CD4-positive, alpha-beta T cell (primary cell): ENCODE measurements at regions not wholly inside any gene's neighbourhood (a gene's known extent, or its start where the extent isn't known, plus 50 kb on each side); places are given as distances from the start of the nearest gene placed in this dataset.
"Not testable (repeated sequence)": the region's sequence is repeated elsewhere in the genome, so short reads cannot be mapped to it uniquely, and the experiment has no call there.

ENCODE experiments used
- ATAC-seq: fragments of 200-7000 bp; cut with Tn5 transposase; one replicate; pipeline ENCODE4 v1.10.0; 2022; ENCODE audit warnings: mild to moderate bottlenecking; ENCODE audit not compliant: poor library complexity
- CTCF ChIA-PET: fragments of 350-600 bp; sonication (Branson Sonifier 250); formaldehyde crosslinking; loops from one replicate; lab custom pipeline; 2021; ENCODE audit warnings: antibody characterized with exemption, inconsistent platforms; lab: Charles Lee
- POLR2A ChIA-PET: fragments of 350-600 bp; sonication (Branson Sonifier 250); formaldehyde crosslinking; loops from one replicate; lab custom pipeline; 2021; ENCODE audit warnings: antibody characterized with exemption, inconsistent platforms; lab: Charles Lee
- DNase-seq, 14 experiments: peaks; one replicate each; pipeline ENCODE4 v3.0.0-alpha.2; 2013 to 2020; ENCODE audit warnings: mixed read lengths in 2 of 14
- H3K27ac ChIP-seq, 2 donors: one replicate each; pipeline versions ENCODE4 v1.5.1 to v1.7.0; 2013; ENCODE audit warnings: low read length in 2 of 2, low read depth in 1 of 2, mild to moderate bottlenecking in 1 of 2
- H3K27me3 ChIP-seq, 2 experiments: 1 replicate in 1 of 2; 2 replicates in 1 of 2; pipeline versions ENCODE4 v1.6.1 to v1.7.0; 2013; ENCODE audit warnings: low read length in 2 of 2, control low read depth in 1 of 2, mild to moderate bottlenecking in 1 of 2, moderate library complexity in 1 of 2; ENCODE audit not compliant: insufficient read depth in 2 of 2, control insufficient read depth in 1 of 2
- H3K36me3 ChIP-seq: one replicate; pipeline ENCODE4 v1.6.1; 2013; ENCODE audit warnings: low read length, control low read depth; ENCODE audit not compliant: insufficient read depth
- H3K4me1 ChIP-seq: one replicate; pipeline ENCODE4 v1.6.1; 2013; ENCODE audit warnings: low read length, control low read depth; ENCODE audit not compliant: insufficient read depth
- H3K4me3 ChIP-seq: one replicate; pipeline ENCODE4 v1.5.1; 2013; ENCODE audit warnings: mild to moderate bottlenecking, low read length, moderate library complexity
- H3K9me3 ChIP-seq, 2 experiments: 1 replicate in 1 of 2; 2 replicates in 1 of 2; pipeline versions ENCODE4 v1.6.1 to v1.7.0; 2013; ENCODE audit warnings: low read length in 2 of 2, mild to moderate bottlenecking in 2 of 2, control low read depth in 1 of 2, moderate library complexity in 1 of 2; ENCODE audit not compliant: control insufficient read depth in 1 of 2, insufficient read depth in 1 of 2
- H3K27ac Mint-ChIP-seq: one replicate; pipeline ENCODE4 v1.8.0; 2020; ENCODE audit warnings: mixed read lengths
- H3K27me3 Mint-ChIP-seq: one replicate; pipeline ENCODE4 v1.8.0; 2021; ENCODE audit warnings: mixed read lengths
- H3K36me3 Mint-ChIP-seq: one replicate; pipeline ENCODE4 v1.8.0; 2021; ENCODE audit warnings: low read depth, mixed read lengths
- H3K4me1 Mint-ChIP-seq: one replicate; pipeline ENCODE4 v1.8.0; 2021; ENCODE audit warnings: low read depth, mixed read lengths
- H3K4me3 Mint-ChIP-seq: one replicate; pipeline ENCODE4 v1.8.0; 2020; ENCODE audit warnings: mild to moderate bottlenecking, mixed read lengths
- H3K9me3 Mint-ChIP-seq: one replicate; pipeline ENCODE4 v1.8.0; 2020; ENCODE audit warnings: mixed read lengths
- intact Hi-C, 2 experiments: fragments of 100-400 bp; cut with DNase I in 1 of 2; cut with micrococcal nuclease in 1 of 2; formaldehyde crosslinking; loops; one replicate each; pipeline versions ENCODE4 v1.15.1 to v1.9.0; 2023 to 2025; cut with DNase I, micrococcal nuclease
- TF ChIP-seq, protein P1 (sequence below): fragments of 200-600 bp; IDR thresholded peaks from one replicate; pipeline ENCODE4 v1.8.0; 2022; ENCODE audit warnings: antibody characterized with exemption, mild to moderate bottlenecking

DNA sequence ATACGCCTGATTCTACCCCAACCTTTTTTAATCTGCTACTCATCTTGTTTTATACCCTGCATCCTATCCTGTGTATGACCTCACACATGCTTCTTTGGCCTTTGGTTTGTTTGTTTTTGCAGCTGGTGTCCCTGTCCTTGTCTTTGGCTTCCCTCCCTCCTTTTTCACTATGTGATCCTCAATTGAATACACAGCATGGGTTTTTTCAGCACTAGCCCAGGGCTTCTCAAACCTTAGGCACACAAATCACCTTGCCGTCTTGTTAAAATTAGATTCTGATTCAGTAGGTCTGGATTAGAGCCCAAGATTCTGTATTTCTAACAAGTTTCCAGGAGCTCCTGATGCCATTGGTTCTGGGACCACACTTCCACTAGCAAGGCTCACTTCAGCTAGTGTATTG, 321.5 kb upstream of the MAN1A1 start:
- ATAC-seq (no peak), DNase-seq (no peak)
- ChIA-PET POLR2A (no interaction called here), CTCF (no interaction called here)
- H3K4me1 Mint-ChIP-seq = no peaks in the 10 kb centered on the region
- no peaks in the 10 kb centered on the region for H3K27me3 Mint-ChIP-seq
- no peak overlapping the region for H3K27ac ChIP-seq
- H3K4me3 Mint-ChIP-seq = no peak overlapping the region
- no peaks in the 10 kb centered on the region for H3K4me1 ChIP-seq
- H3K27ac Mint-ChIP-seq = no peak overlapping the region
- H3K36me3 Mint-ChIP-seq = no peaks in the 10 kb centered on the region
- H3K36me3 ChIP-seq = no peaks in the 10 kb centered on the region
- intact Hi-C loops = no loop called here
- no peaks in the 10 kb centered on the region for H3K27me3 ChIP-seq
- no peaks in the 10 kb centered on the region for H3K9me3 Mint-ChIP-seq
- H3K4me3 ChIP-seq = no peak overlapping the region
- TF ChIP-seq, protein P1, sequence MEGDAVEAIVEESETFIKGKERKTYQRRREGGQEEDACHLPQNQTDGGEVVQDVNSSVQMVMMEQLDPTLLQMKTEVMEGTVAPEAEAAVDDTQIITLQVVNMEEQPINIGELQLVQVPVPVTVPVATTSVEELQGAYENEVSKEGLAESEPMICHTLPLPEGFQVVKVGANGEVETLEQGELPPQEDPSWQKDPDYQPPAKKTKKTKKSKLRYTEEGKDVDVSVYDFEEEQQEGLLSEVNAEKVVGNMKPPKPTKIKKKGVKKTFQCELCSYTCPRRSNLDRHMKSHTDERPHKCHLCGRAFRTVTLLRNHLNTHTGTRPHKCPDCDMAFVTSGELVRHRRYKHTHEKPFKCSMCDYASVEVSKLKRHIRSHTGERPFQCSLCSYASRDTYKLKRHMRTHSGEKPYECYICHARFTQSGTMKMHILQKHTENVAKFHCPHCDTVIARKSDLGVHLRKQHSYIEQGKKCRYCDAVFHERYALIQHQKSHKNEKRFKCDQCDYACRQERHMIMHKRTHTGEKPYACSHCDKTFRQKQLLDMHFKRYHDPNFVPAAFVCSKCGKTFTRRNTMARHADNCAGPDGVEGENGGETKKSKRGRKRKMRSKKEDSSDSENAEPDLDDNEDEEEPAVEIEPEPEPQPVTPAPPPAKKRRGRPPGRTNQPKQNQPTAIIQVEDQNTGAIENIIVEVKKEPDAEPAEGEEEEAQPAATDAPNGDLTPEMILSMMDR = no peak
- no peaks in the 10 kb centered on the region for H3K9me3 ChIP-seq

DNA sequence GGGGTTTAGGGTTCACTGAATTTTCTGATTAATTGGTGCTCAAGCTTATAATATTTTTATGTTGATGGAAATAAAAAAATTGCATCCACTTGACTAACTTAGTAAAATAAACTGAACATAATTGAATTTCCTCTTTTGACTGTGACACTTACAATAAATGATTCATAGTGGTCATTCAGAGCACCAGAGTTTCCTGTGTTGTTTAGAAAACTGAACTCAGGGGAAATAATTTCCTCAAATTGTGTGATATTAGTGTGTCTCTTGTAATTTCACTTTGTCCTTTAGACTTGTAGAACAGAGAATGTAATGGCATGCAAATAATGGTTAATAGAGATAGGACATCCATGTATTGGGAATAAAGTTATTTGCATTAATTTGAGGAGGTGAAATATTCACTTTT, 319.7 kb upstream of the MAN1A1 start:
- Histone ChIP-seq H3K9me3 (peaks cover 0 to 7% of the 10 kb centered on the region in 2 experiments), H3K27ac (no peak overlapping the region), H3K27me3 (no peaks in the 10 kb centered on the region), H3K4me1 (no peaks in the 10 kb centered on the region), H3K36me3 (no peaks in the 10 kb centered on the region), H3K4me3 (no peak overlapping the region)
- TF ChIP-seq, protein P1 = no peak
- ChIA-PET POLR2A (no interaction called here), CTCF (interaction anchor here (0.5 kb wide), 1 partner anchor 21 kb away, joined by 4 read pairs; no protein-coding TSS in a partner anchor)
- no peak for ATAC-seq
- Mint-ChIP-seq H3K27ac (no peak overlapping the region), H3K9me3 (no peaks in the 10 kb centered on the region), H3K4me1 (no peaks in the 10 kb centered on the region), H3K36me3 (no peaks in the 10 kb centered on the region), H3K4me3 (no peak overlapping the region), H3K27me3 (no peaks in the 10 kb centered on the region)
- DNase-seq = peak in 3 of 14 experiments; percentile 1 to 9 (median 2)
- intact Hi-C loops = no loop called here

DNA sequence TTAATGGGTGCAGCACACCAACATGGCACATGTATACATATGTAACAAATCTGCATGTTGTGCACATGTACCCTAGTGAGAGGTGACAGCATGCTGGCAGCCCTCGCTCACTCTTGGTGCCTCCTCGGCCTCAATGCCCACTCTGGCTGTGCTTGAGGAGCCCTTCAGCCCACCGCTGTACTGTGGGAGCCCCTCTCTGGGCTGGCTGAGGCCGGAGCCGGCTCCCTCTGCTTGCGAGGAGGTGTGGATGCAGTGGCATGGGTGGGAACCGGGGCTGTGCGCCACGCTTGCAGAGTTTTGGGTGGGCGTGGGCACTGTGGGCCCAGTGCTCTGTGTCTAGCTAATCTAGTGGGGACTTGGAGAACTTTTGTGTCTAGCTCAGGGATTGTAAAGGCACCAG, 315.9 kb upstream of the MAN1A1 start:
- POLR2A ChIA-PET, H3K4me1 Mint-ChIP-seq, ATAC-seq, H3K27me3 Mint-ChIP-seq, H3K4me3 ChIP-seq, H3K27ac Mint-ChIP-seq, H3K27me3 ChIP-seq, DNase-seq, intact Hi-C loops, H3K4me1 ChIP-seq, H3K36me3 ChIP-seq, CTCF ChIA-PET, H3K4me3 Mint-ChIP-seq, H3K9me3 Mint-ChIP-seq, H3K27ac ChIP-seq, H3K9me3 ChIP-seq, H3K36me3 Mint-ChIP-seq: not testable (repeated sequence)

- no peak overlapping the region for H3K4me3 ChIP-seq
- CTCF ChIA-PET = no interaction called here
- H3K9me3 ChIP-seq = peaks cover 0 to 7% of the 10 kb centered on the region in 2 experiments
- Mint-ChIP-seq H3K9me3 (no peaks in the 10 kb centered on the region), H3K4me3 (no peak overlapping the region), H3K4me1 (no peaks in the 10 kb centered on the region), H3K27ac (no peak overlapping the region), H3K27me3 (no peaks in the 10 kb centered on the region), H3K36me3 (no peaks in the 10 kb centered on the region)
- no peak for DNase-seq
- H3K36me3 ChIP-seq = no peaks in the 10 kb centered on the region
- ATAC-seq = no peak
- H3K4me1 ChIP-seq = no peaks in the 10 kb centered on the region
- H3K27me3 ChIP-seq = no peaks in the 10 kb centered on the region
- POLR2A ChIA-PET = no interaction called here
- H3K27ac ChIP-seq = no peak overlapping the region
- intact Hi-C loops = no loop called here
- TF ChIP-seq, protein P1 = no peak
Measured at GRCh38 chr6:119661628-119662027, 312.1 kb upstream of the MAN1A1 start.
